K562 (cell line): ENCODE measurements at regions not wholly inside any gene's neighbourhood (a gene's known extent, or its start where the extent isn't known, plus 50 kb on each side); places are given as distances from the start of the nearest gene placed in this dataset.

Experiments
- ATAC-seq: fragments of 200-7000 bp; cut with Tn5 transposase; 3 replicates; pipeline ENCODE4 v1.9.1; 2020; ENCODE audit warnings: moderate library complexity
- BruUV-seq: library from RNA; stranded (reverse); fragments of 400-500 nt; replicated peaks from 2 replicates; lab custom pipeline; 2021; lab: Mats Ljungman, UMichigan
- CTCF ChIA-PET: fragments of 300-600 bp; formaldehyde crosslinking; extraction: SDS; loops from one replicate; lab custom pipeline; 2021; ENCODE audit warnings: low intra/inter-chr PET ratio; lab: Yijun Ruan, JAX
- POLR2A ChIA-PET: fragments of 300-600, 350-650 bp; sonication (Branson Sonifier 250); formaldehyde crosslinking; extraction: SDS; loops from one replicate; lab custom pipeline; 2021; ENCODE audit warnings: antibody characterized with exemption, inconsistent platforms; lab: Yijun Ruan, JAX
- DNase-seq, 4 experiments: peaks; one replicate each; pipeline versions ENCODE4 v3.0.0 to v3.0.0-alpha.2; 2011 to 2018; ENCODE audit warnings: low spot score in 3 of 4, mixed read lengths in 3 of 4; ENCODE audit errors: extremely low read depth in 1 of 4
- FAIRE-seq: peaks from 2 replicates; lab custom pipeline; 2011; peaks lifted over from hg19 to GRCh38; lab: Jason Lieb, UNC
- H2AFZ ChIP-seq: 2 replicates; pipeline ENCODE4 v1.6.0; 2011; ENCODE audit warnings: low read depth, low read length, control low read depth, inconsistent platforms
- H3K27ac ChIP-seq: fragments of 200-600 bp; 3 replicates; pipeline ENCODE4 v1.8.0; 2011; ENCODE audit warnings: low read depth, mild to moderate bottlenecking, control low read depth, inconsistent platforms, low read length, moderate library complexity, mixed read lengths; ENCODE audit errors: extremely low read depth
- H3K27me3 ChIP-seq, 2 experiments: fragments of 300-600 bp in 1 of 2; 2 replicates in 1 of 2; 3 replicates in 1 of 2; pipeline versions ENCODE4 v1.6.0 to v1.8.0; 2011; ENCODE audit warnings: inconsistent platforms in 2 of 2, low read length in 2 of 2, mild to moderate bottlenecking in 1 of 2, mixed read lengths in 1 of 2, moderate library complexity in 1 of 2; ENCODE audit not compliant: control insufficient read depth in 2 of 2, insufficient read depth in 2 of 2
- H3K36me3 ChIP-seq: fragments of 300-600 bp; 3 replicates; pipeline ENCODE4 v1.8.0; 2011; ENCODE audit warnings: mild to moderate bottlenecking, low read length, inconsistent platforms; ENCODE audit not compliant: control insufficient read depth, insufficient read depth
- H3K4me1 ChIP-seq, 2 experiments: fragments of 200-600 bp in 1 of 2; replicated peaks in 1 of 2; 2 replicates in 1 of 2; 3 replicates in 1 of 2; pipeline versions ENCODE4 v1.5.1 to v1.8.0; 2011; ENCODE audit warnings: inconsistent platforms in 2 of 2, low read length in 2 of 2, mild to moderate bottlenecking in 1 of 2, mixed read lengths in 1 of 2, moderate library complexity in 1 of 2; ENCODE audit not compliant: control insufficient read depth in 2 of 2, insufficient read depth in 2 of 2
- H3K4me2 ChIP-seq: 2 replicates; pipeline ENCODE4 v1.6.1; 2011; ENCODE audit warnings: low read length, control low read depth, inconsistent platforms, mixed read lengths; ENCODE audit not compliant: insufficient read depth
- H3K4me3 ChIP-seq: fragments of 200-600 bp; sonication (generic), shearing (Covaris generic); 2 replicates; pipeline ENCODE4 v1.5.1; 2016; ENCODE audit warnings: control low read depth, inconsistent platforms
- H3K79me2 ChIP-seq: fragments of 200-600 bp; 3 replicates; pipeline ENCODE4 v1.8.0; 2011; ENCODE audit warnings: low read length, inconsistent platforms; ENCODE audit not compliant: control insufficient read depth, insufficient read depth
- H3K9ac ChIP-seq, 2 experiments: 2 replicates each; pipeline versions ENCODE4 v1.6.0 to v1.6.1; 2011; ENCODE audit warnings: low read depth in 2 of 2, low read length in 2 of 2, control low read depth in 1 of 2, inconsistent platforms in 1 of 2, mild to moderate bottlenecking in 1 of 2, mixed read lengths in 1 of 2; ENCODE audit not compliant: insufficient read depth in 1 of 2
- H3K9me1 ChIP-seq: one replicate; pipeline ENCODE4 v1.6.0; 2011; ENCODE audit warnings: inconsistent platforms, mild to moderate bottlenecking, low read length, moderate library complexity; ENCODE audit not compliant: control insufficient read depth, insufficient read depth
- H3K9me3 ChIP-seq: replicated peaks from 2 replicates; pipeline ENCODE4 v1.5.1; 2011; ENCODE audit warnings: low read depth, low read length, inconsistent platforms; ENCODE audit not compliant: control insufficient read depth, insufficient read depth
- H4K20me1 ChIP-seq: replicated peaks from 2 replicates; pipeline ENCODE4 v1.6.1; 2011; ENCODE audit warnings: low read length, inconsistent platforms, mixed read lengths; ENCODE audit not compliant: control insufficient read depth, insufficient read depth
- BRF1 ChIP-seq: IDR thresholded peaks from 3 replicates; pipeline ENCODE4 v1.6.1; 2011; ENCODE audit warnings: borderline replicate concordance, mild to moderate bottlenecking; ENCODE audit not compliant: insufficient read length; ENCODE audit errors: extremely low read depth
- KDM1A ChIP-seq, 2 experiments: fragments of 450-650 bp; IDR thresholded peaks; 2 replicates each; pipeline ENCODE4 v1.6.1; 2016; ENCODE audit warnings: mild to moderate bottlenecking in 2 of 2
- MCM3 ChIP-seq: fragments of 450-650 bp; IDR thresholded peaks from 2 replicates; pipeline ENCODE4 v1.6.1; 2016
- NCOA1 ChIP-seq: fragments of 450-650 bp; IDR thresholded peaks from 2 replicates; pipeline ENCODE4 v1.6.1; 2016; ENCODE audit warnings: low read depth
- NFE2L1 ChIP-seq: fragments of 450-650 bp; IDR thresholded peaks from 2 replicates; pipeline ENCODE4 v1.6.1; 2016; ENCODE audit warnings: missing genetic modification characterization, low read depth, mild to moderate bottlenecking, missing compliant biosample characterization, moderate library complexity, borderline replicate concordance
- PTRF ChIP-seq: fragments of 450-650 bp; IDR thresholded peaks from 2 replicates; pipeline ENCODE4 v1.6.1; 2016; ENCODE audit warnings: mild to moderate bottlenecking, missing genetic modification characterization, missing compliant biosample characterization
- SUPT5H ChIP-seq: fragments of 450-650 bp; IDR thresholded peaks from 2 replicates; pipeline ENCODE4 v1.6.1; 2016
- ZNF197 ChIP-seq: fragments of 200-800 bp; sonication (Bioruptor generic); IDR thresholded peaks from 2 replicates; pipeline ENCODE4 v1.6.1; 2016; ENCODE audit warnings: low read depth, missing genetic modification characterization, missing compliant biosample characterization
- ZNF263 ChIP-seq: sonication (generic); formaldehyde crosslinking; IDR thresholded peaks from 2 replicates; pipeline ENCODE4 v1.8.0; 2022; ENCODE audit warnings: mild to moderate bottlenecking, missing genetic modification reagents, borderline replicate concordance
- ZNF282 ChIP-seq: sonication (generic); formaldehyde crosslinking; IDR thresholded peaks from 2 replicates; pipeline ENCODE4 v1.8.1; 2023; ENCODE audit warnings: missing genetic modification reagents
- WGBS: fragments of 100-300 bp; shearing (Covaris generic); methylation state at CpG from one replicate; pipeline ENCODE4 v1.1.6; 2016; ENCODE audit warnings: low coverage, mixed read lengths; ENCODE audit not compliant: insufficient coverage; ENCODE audit errors: missing lambda C conversion rate; 5-methylcytosine and 5-hydroxymethylcytosine counted together
- in situ Hi-C: fragments of 300-500 bp; cut with MboI; formaldehyde crosslinking; loops from 4 replicates; pipeline ENCODE4 v1.15.0; 2018; ENCODE audit warnings: inconsistent platforms, mixed read lengths
- intact Hi-C: fragments of 100-400 bp; cut with micrococcal nuclease; formaldehyde crosslinking; loops from 2 replicates; pipeline ENCODE4 v1.14.2; 2022
- TF ChIP-seq, protein P1 (sequence below): fragments of 250-450 bp; sonication (Bioruptor Pico); IDR thresholded peaks from 2 replicates; pipeline ENCODE4 v1.9.0; 2021; ENCODE audit warnings: mild to moderate bottlenecking

DNA sequence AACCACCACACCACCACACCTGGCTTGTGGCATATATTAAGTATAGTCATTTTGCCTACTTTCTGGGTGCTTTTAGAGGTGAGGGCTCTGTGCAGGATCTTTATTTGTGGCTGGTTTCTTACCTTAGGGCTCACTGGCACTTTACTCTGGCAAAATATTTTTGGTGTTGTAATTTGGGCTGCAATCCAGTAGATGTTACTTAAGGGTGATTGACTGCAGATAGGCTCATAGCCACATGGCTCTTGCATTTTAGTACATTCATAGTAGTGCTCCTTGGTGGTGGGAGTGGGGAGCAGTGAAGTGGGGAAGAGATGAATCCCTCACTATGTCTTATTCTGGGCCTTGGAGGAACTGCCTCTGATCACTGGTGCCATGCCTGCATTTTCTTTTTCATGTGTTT is 376.1 kb upstream of the GRIN3A start (continued):
- TF ChIP-seq BRF1 (no peak), MCM3 (no peak)

DNA sequence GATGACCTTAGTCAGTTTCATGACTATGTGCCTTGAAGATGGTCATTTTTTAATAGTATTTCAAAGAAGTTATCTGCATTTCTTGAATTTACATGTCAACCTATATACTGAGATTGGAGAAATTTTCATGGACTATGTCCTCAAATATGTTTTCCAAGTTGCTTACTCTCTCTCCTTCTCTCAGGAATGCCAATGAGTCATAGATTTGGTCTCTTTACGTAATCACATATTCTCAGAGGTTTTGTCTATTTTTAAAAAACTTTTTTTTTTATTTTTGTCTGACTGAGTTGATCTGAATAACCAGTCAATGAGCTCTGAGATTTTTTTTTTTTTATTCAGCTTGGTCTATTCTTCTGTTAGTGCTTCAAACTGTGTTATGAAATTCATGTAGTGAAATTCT is 374.7 kb upstream of the GRIN3A start:
- intact Hi-C loops (no loop called here), in situ Hi-C loops (no loop called here)
- H2AFZ ChIP-seq = no peak overlapping the region
- H3K79me2 ChIP-seq = no peaks in the 10 kb centered on the region
- no peak overlapping the region for H3K27ac ChIP-seq
- ChIA-PET POLR2A (no interaction called here), CTCF (no interaction called here)
- DNase-seq (no peak), ATAC-seq (no peak), FAIRE-seq (no peak)
- no peaks in the 10 kb centered on the region for H3K9me1 ChIP-seq
- H3K4me3 ChIP-seq = no peak overlapping the region
- H3K9me3 ChIP-seq = no peaks in the 10 kb centered on the region
- H3K27me3 ChIP-seq = no peaks in the 10 kb centered on the region
- no peak overlapping the region for H3K9ac ChIP-seq
- no peaks in the 10 kb centered on the region for H3K36me3 ChIP-seq
- H4K20me1 ChIP-seq = no peaks in the 10 kb centered on the region
- 21% methylated on average over 1 of the region's 1 CpG for WGBS
- no peaks in the 10 kb centered on the region for H3K4me1 ChIP-seq
- BruUV-seq = no TSS peak
- TF ChIP-seq SUPT5H = no peak
- TF ChIP-seq ZNF197 (CRISPR knock-in tag) = no peak
- TF ChIP-seq PTRF = no peak
- no peak for TF ChIP-seq NCOA1
- no peak for TF ChIP-seq NFE2L1 (tag)
- TF ChIP-seq, protein P1, sequence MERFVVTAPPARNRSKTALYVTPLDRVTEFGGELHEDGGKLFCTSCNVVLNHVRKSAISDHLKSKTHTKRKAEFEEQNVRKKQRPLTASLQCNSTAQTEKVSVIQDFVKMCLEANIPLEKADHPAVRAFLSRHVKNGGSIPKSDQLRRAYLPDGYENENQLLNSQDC (CRISPR knock-in tag) = no peak
- TF ChIP-seq ZNF282 (CRISPR knock-in tag) = no peak
- TF ChIP-seq ZNF263 = no peak
- TF ChIP-seq KDM1A (IDR thresholded peaks at IDR 0.05) = no peak
- H3K4me2 ChIP-seq = no peak overlapping the region
